Activated CD8-positive, alpha-beta memory T cell treated with anti-CD3 and anti-CD28 coated beads, Interleukin-2, amount 10 ng/mL, durations not matched to agents 7 days and 5 days (primary cell): ENCODE measurements at regions not wholly inside any gene's neighbourhood (a gene's known extent, or its start where the extent isn't known, plus 50 kb on each side); places are given as distances from the start of the nearest gene placed in this dataset.
"Not testable (repeated sequence)": the region's sequence is repeated elsewhere in the genome, so short reads cannot be mapped to it uniquely, and the experiment has no call there.

Experiments used
- ATAC-seq: fragments of 150-1000 bp; cut with Tn5 transposase; one replicate; pipeline ENCODE4 v1.10.0; 2021; ENCODE audit warnings: moderate library complexity
- CTCF ChIA-PET: fragments of 350-600 bp; sonication (Branson Sonifier 250); formaldehyde crosslinking; loops from one replicate; lab custom pipeline; 2021; ENCODE audit warnings: antibody characterized with exemption; lab: Charles Lee
- DNase-seq: peaks from one replicate; pipeline ENCODE4 v3.0.0-alpha.2; 2020
- H3K27ac Mint-ChIP-seq: one replicate; pipeline ENCODE4 v1.8.0; 2021; ENCODE audit warnings: mild to moderate bottlenecking, mixed read lengths
- H3K27me3 Mint-ChIP-seq: one replicate; pipeline ENCODE4 v1.8.0; 2021; ENCODE audit warnings: mixed read lengths
- H3K36me3 Mint-ChIP-seq: one replicate; pipeline ENCODE4 v1.8.0; 2021; ENCODE audit warnings: mild to moderate bottlenecking, mixed read lengths
- H3K4me1 Mint-ChIP-seq: one replicate; pipeline ENCODE4 v1.8.0; 2021; ENCODE audit warnings: mixed read lengths
- H3K4me3 Mint-ChIP-seq: one replicate; pipeline ENCODE4 v1.8.0; 2021; ENCODE audit warnings: mild to moderate bottlenecking, moderate library complexity, mixed read lengths
- H3K9me3 Mint-ChIP-seq: one replicate; pipeline ENCODE4 v1.8.0; 2022; ENCODE audit warnings: low read depth, mixed read lengths

DNA sequence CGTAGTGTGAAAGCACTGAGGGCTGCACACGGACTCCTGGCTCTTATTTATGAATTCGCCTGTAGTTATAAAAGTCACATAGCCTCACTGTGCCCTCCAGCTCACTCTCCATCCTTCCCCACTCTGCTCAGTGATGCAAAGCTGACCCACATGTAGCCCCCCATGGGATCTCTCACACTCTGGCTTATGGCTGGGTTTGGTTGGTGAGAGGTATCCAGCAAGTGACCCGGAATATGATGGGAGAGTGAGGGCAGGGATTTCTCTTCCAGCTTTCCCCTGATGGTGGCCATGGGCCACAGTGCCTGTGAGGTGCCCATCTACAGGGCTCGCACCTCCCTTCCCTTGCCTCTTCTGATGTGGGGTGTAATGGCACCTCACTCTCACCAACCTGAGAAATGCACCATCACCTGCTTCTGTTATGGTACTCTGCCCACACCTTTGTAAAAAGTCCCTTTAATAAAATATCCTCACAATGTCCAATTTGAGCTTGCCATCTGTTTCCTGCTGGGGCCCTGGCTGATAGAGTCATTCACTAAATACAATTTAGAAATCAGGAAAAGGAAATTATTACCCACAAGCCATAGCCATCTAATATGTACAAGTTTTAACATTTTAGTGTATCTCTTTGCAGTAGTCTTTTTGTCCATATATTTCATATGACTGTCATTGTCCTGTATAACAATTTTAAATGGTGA, 93.6 kb downstream of the SCN11A start:
- Mint-ChIP-seq H3K4me3 (no peak overlapping the region), H3K27ac (no peak overlapping the region), H3K9me3 (no peaks in the 10 kb centered on the region), H3K27me3 (peaks cover 3% of the 10 kb centered on the region), H3K36me3 (no peaks in the 10 kb centered on the region), H3K4me1 (no peaks in the 10 kb centered on the region)
- ATAC-seq (no peak), DNase-seq (no peak)
- CTCF ChIA-PET, result no interaction called here

DNA sequence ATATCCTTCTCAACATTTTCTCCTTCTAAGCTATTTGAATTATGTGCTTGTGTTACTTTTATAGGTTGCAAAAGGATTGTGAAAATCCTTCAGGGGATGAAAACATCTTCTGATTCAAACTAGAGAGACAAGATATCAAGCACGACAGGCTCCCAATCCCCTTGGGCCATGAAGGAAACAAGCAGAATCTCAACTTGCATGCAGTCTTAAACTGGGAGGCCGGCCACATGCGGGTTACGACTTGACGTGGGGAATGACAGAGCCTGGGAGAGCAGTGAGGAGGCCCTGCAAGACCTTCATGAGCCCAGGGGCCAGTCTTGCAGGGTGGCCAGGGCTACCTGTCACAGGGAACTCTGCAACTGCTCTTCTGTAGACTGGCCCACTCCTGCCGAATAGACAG, 94.4 kb downstream of the SCN11A start:
- Mint-ChIP-seq H3K4me1 (no peaks in the 10 kb centered on the region), H3K27ac (no peak overlapping the region), H3K36me3 (no peaks in the 10 kb centered on the region), H3K27me3 (no peaks in the 10 kb centered on the region), H3K4me3 (no peak overlapping the region), H3K9me3 (no peaks in the 10 kb centered on the region)
- DNase-seq (no peak), ATAC-seq (no peak)
- CTCF ChIA-PET, result no interaction called here

GRCh38 chr3:38952721-38953120, 99.0 kb downstream of the SCN11A start:
- ATAC-seq, result no peak

GRCh38 chr3:38951167-38951566, 100.6 kb downstream of the SCN11A start:
- ATAC-seq, H3K9me3 Mint-ChIP-seq, H3K27me3 Mint-ChIP-seq, H3K4me3 Mint-ChIP-seq, H3K4me1 Mint-ChIP-seq, DNase-seq, H3K36me3 Mint-ChIP-seq, CTCF ChIA-PET, H3K27ac Mint-ChIP-seq: not testable (repeated sequence)

More at GRCh38 chr3:38952721-38953120, 99.0 kb downstream of the SCN11A start:
- H3K27ac Mint-ChIP-seq, result no peak overlapping the region
- no peak overlapping the region for H3K4me3 Mint-ChIP-seq
- H3K27me3 Mint-ChIP-seq, result no peaks in the 10 kb centered on the region
- H3K36me3 Mint-ChIP-seq, result no peaks in the 10 kb centered on the region
- CTCF ChIA-PET, result no interaction called here
- no peak for DNase-seq
- no peaks in the 10 kb centered on the region for H3K9me3 Mint-ChIP-seq
- no peaks in the 10 kb centered on the region for H3K4me1 Mint-ChIP-seq

DNA sequence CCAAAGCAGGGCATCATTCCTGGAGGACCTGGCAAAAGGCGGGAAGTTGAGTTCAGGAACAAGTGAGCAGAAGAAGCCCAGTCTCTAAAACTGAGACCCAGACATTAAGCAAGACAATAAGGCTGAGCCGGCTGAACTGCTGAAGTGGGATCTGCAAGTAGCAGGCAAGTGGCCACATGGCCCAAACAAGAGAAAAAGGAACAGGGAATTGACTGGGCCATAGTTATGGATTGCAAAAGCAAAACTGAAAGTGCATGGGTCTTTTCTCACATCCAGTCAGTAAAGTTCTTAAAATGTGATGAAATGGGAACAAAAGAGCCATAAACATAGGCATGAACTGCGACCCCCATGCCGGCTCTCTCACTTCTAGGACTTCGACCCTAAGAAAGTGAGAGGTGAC, 101.2 kb downstream of the SCN11A start:
- peaks cover 5% of the 10 kb centered on the region for H3K27me3 Mint-ChIP-seq
- no peaks in the 10 kb centered on the region for H3K4me1 Mint-ChIP-seq
- no peak for DNase-seq
- no peak for ATAC-seq
- H3K27ac Mint-ChIP-seq, result no peak overlapping the region
- CTCF ChIA-PET, result no interaction called here
- no peak overlapping the region for H3K4me3 Mint-ChIP-seq
- no peaks in the 10 kb centered on the region for H3K36me3 Mint-ChIP-seq
- H3K9me3 Mint-ChIP-seq, result no peaks in the 10 kb centered on the region

DNA sequence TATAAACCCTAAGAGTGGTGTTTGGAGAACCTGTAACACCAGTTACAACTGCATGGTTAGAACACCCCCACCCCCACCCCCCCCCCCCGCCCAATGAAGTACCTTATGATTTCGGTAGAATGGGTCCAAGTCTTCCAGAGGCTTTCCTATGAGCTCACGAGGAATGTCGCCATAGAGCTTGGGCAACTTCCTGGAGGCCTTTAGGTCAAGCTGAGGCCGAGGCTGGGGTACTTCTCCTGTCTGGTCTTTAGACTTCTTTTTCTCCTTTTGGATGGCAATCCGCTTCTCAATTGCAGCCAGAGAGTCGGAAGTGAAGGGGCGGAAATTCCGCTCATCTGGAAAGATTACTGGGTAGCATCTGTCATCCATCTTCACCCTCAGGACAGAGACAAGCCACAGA, 101.8 kb downstream of the SCN11A start:
- no peak for DNase-seq
- Mint-ChIP-seq H3K27ac (no peak overlapping the region), H3K27me3 (peaks cover 5% of the 10 kb centered on the region), H3K9me3 (no peaks in the 10 kb centered on the region), H3K36me3 (no peaks in the 10 kb centered on the region), H3K4me1 (no peaks in the 10 kb centered on the region), H3K4me3 (no peak overlapping the region)
- CTCF ChIA-PET, result no interaction called here
- ATAC-seq, result no peak

- DNase-seq (no peak), ATAC-seq (no peak)
- Mint-ChIP-seq H3K9me3 (no peaks in the 10 kb centered on the region), H3K27me3 (no peaks in the 10 kb centered on the region), H3K4me1 (no peaks in the 10 kb centered on the region), H3K36me3 (no peaks in the 10 kb centered on the region), H3K4me3 (no peak overlapping the region), H3K27ac (no peak overlapping the region)
- CTCF ChIA-PET, result no interaction called here
Observed at GRCh38 chr3:38940394-38940793, 111.3 kb downstream of the SCN11A start.

DNA sequence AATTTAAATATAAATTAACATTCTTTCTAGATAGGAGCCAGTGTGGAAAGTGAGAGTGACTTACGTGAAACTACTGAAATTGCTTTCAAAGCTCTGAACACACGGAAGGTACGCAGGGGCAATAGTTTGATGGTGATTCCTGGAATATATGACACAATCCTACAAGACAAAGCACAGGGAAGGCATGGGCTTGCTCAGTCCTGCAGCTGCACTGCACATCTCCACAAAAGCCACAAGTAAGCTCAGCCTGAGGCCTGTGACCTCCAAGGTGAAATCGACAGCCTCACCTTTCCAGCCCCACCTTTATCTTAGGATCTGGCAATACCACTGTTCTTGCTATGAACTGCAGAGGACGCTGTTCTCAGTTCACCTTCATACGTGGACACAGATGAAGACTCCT, 109.3 kb upstream of the SCN10A start:
- no peaks in the 10 kb centered on the region for H3K4me1 Mint-ChIP-seq
- H3K27ac Mint-ChIP-seq, result no peak overlapping the region

DNA sequence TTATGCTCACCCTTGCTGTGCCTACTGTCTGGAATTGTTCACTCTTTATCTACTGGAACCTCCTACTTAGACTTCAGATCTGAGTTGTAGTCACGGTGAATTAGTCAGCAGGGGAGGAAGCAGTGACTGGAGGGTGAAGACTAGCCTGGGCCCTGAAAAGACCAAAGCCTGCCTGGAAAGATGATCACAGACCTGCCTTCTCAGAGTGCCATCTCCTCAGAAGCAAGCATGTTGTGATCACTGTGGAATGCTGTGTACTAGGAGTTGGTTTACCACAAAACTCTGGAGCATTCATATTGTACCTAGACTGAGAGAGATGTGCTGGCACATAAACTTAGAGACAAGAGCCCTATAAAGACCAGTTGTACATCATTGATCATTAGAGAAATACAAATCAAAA, 100.7 kb upstream of the SCN10A start:
- no peaks in the 10 kb centered on the region for H3K36me3 Mint-ChIP-seq

More for the DNA sequence above, 109.3 kb upstream of the SCN10A start:
- ATAC-seq (no peak), DNase-seq (no peak)
- CTCF ChIA-PET, result no interaction called here
- H3K4me3 Mint-ChIP-seq, result no peak overlapping the region
- H3K36me3 Mint-ChIP-seq, result no peaks in the 10 kb centered on the region
- H3K9me3 Mint-ChIP-seq, result no peaks in the 10 kb centered on the region
- peaks cover 16% of the 10 kb centered on the region for H3K27me3 Mint-ChIP-seq

GRCh38 chr3:38907426-38907825, 91.4 kb upstream of the SCN10A start:
- DNase-seq (no peak), ATAC-seq (no peak)
- H3K9me3 Mint-ChIP-seq, result no peaks in the 10 kb centered on the region
- H3K27me3 Mint-ChIP-seq, result no peaks in the 10 kb centered on the region
- no peak overlapping the region for H3K27ac Mint-ChIP-seq
- CTCF ChIA-PET, result no interaction called here
- H3K4me3 Mint-ChIP-seq, result no peak overlapping the region
- no peaks in the 10 kb centered on the region for H3K36me3 Mint-ChIP-seq
- H3K4me1 Mint-ChIP-seq, result no peaks in the 10 kb centered on the region

More for the DNA sequence above, 100.7 kb upstream of the SCN10A start:
- no peak for DNase-seq
- H3K9me3 Mint-ChIP-seq, result no peaks in the 10 kb centered on the region
- CTCF ChIA-PET, result no interaction called here
- H3K4me1 Mint-ChIP-seq, result peaks cover 4% of the 10 kb centered on the region
- H3K27me3 Mint-ChIP-seq, result peaks cover 2% of the 10 kb centered on the region
- no peak for ATAC-seq
- H3K4me3 Mint-ChIP-seq, result no peak overlapping the region
- no peak overlapping the region for H3K27ac Mint-ChIP-seq

DNA sequence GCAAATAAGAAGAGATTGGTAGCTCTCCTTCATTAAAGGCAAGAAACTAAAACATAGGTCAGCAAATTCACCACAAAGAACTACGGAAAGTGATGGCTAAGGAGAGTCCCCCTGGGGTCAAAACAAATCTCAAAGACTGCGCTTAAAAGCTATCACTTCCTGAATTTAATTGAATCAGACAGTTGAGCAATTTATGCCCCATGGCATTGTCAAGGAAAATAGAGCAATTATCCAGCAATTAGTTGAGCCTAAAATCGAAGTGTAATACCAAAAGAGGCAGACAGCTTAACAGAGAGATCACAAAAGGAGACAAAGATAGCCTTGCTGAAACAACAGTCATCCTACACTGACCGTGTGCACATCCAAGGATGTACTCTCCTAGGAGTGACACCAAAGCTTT, 74.4 kb upstream of the SCN10A start:
- CTCF ChIA-PET, result no interaction called here
- no peaks in the 10 kb centered on the region for H3K9me3 Mint-ChIP-seq
- H3K27me3 Mint-ChIP-seq, result peaks cover 5% of the 10 kb centered on the region

GRCh38 chr3:38878646-38879045, 62.6 kb upstream of the SCN10A start:
- Mint-ChIP-seq H3K4me1 (no peaks in the 10 kb centered on the region), H3K4me3 (no peak overlapping the region), H3K9me3 (no peaks in the 10 kb centered on the region), H3K27ac (no peak overlapping the region), H3K27me3 (peaks cover 5% of the 10 kb centered on the region), H3K36me3 (no peaks in the 10 kb centered on the region)
- DNase-seq (no peak), ATAC-seq (no peak)
- CTCF ChIA-PET, result interaction anchor here (1.0 kb wide), 1 partner anchor 9 kb away, joined by 4 read pairs; no protein-coding TSS in a partner anchor

More for the DNA sequence above, 74.4 kb upstream of the SCN10A start:
- Mint-ChIP-seq H3K4me1 (no peaks in the 10 kb centered on the region), H3K36me3 (no peaks in the 10 kb centered on the region), H3K27ac (no peak overlapping the region), H3K4me3 (no peak overlapping the region)
- ATAC-seq (no peak), DNase-seq (no peak)
